ENCODE measurements at regions not wholly inside any gene's neighbourhood (a gene's known extent, or its start where the extent isn't known, plus 50 kb on each side); places are given as distances from the start of the nearest gene placed in this dataset.

GRCh38 chr4:110978761-110979160 lies 355.9 kb upstream of the PITX2 start:
- no peaks in the 10 kb centered on the region for H3K27me3 Mint-ChIP-seq (ENCODE audit: low read depth)
- no peaks in the 10 kb centered on the region for H3K36me3 Mint-ChIP-seq (ENCODE audit: low read depth)
- H3K4me1 Mint-ChIP-seq: peaks cover 15% of the 10 kb centered on the region
- H3K4me3 Mint-ChIP-seq: no peak overlapping the region
- H3K9me3 Mint-ChIP-seq: no peaks in the 10 kb centered on the region
- no peak overlapping the region for H3K27ac Mint-ChIP-seq
- TF ChIP-seq CTCF (IDR thresholded peaks at IDR 0.05; ENCODE audit: unreplicated experiment in 3 of 3): no peak

GRCh38 chr4:110982486-110982885 lies 359.6 kb upstream of the PITX2 start:
- H3K36me3 Mint-ChIP-seq (ENCODE audit: low read depth): no peaks in the 10 kb centered on the region
- no peak for TF ChIP-seq CTCF (IDR thresholded peaks at IDR 0.05; ENCODE audit: unreplicated experiment in 3 of 3)
- peaks cover 10% of the 10 kb centered on the region for H3K4me1 Mint-ChIP-seq
- H3K27me3 Mint-ChIP-seq (ENCODE audit: low read depth): no peaks in the 10 kb centered on the region
- no peak overlapping the region for H3K4me3 Mint-ChIP-seq
- H3K9me3 Mint-ChIP-seq: no peaks in the 10 kb centered on the region
- H3K27ac Mint-ChIP-seq: no peak overlapping the region

- Mint-ChIP-seq H3K4me3 (peak overlapping the region in 1 of 3 experiments; percentile 27), H3K9me3 (no peaks in the 10 kb centered on the region), H3K36me3 (ENCODE audit: low read depth) (no peaks in the 10 kb centered on the region), H3K4me1 (peaks cover 14% of the 10 kb centered on the region), H3K27ac (peak overlapping the region; percentile 19 to 46 (median 35)), H3K27me3 (ENCODE audit: low read depth) (no peaks in the 10 kb centered on the region)
- TF ChIP-seq CTCF (IDR thresholded peaks at IDR 0.05; ENCODE audit: unreplicated experiment in 3 of 3): no peak
Observed at GRCh38 chr4:110988722-110989121, 365.8 kb upstream of the PITX2 start.

GRCh38 chr4:110989125-110989524 lies 366.2 kb upstream of the PITX2 start:
- Mint-ChIP-seq H3K9me3 (no peaks in the 10 kb centered on the region), H3K27me3 (ENCODE audit: low read depth) (no peaks in the 10 kb centered on the region), H3K4me1 (peaks cover 18% of the 10 kb centered on the region), H3K4me3 (peak overlapping the region in 1 of 3 experiments; percentile 27), H3K36me3 (ENCODE audit: low read depth) (no peaks in the 10 kb centered on the region), H3K27ac (peak overlapping the region; percentile 19 to 46 (median 35))
- no peak for TF ChIP-seq CTCF (IDR thresholded peaks at IDR 0.05; ENCODE audit: unreplicated experiment in 3 of 3)

GRCh38 chr4:110994781-110995180 lies 371.9 kb upstream of the PITX2 start:
- no peak overlapping the region for H3K4me3 Mint-ChIP-seq
- no peaks in the 10 kb centered on the region for H3K27me3 Mint-ChIP-seq (ENCODE audit: low read depth)
- H3K27ac Mint-ChIP-seq: no peak overlapping the region
- peaks cover 11% of the 10 kb centered on the region for H3K4me1 Mint-ChIP-seq
- no peak for TF ChIP-seq CTCF (IDR thresholded peaks at IDR 0.05; ENCODE audit: unreplicated experiment in 3 of 3)
- H3K36me3 Mint-ChIP-seq (ENCODE audit: low read depth): no peaks in the 10 kb centered on the region
- H3K9me3 Mint-ChIP-seq: no peaks in the 10 kb centered on the region

GRCh38 chr4:110998320-110998719 lies 375.4 kb upstream of the PITX2 start:
- TF ChIP-seq CTCF (IDR thresholded peaks at IDR 0.05; ENCODE audit: unreplicated experiment in 3 of 3): no peak
- Mint-ChIP-seq H3K4me3 (no peak overlapping the region), H3K27me3 (ENCODE audit: low read depth) (no peaks in the 10 kb centered on the region), H3K36me3 (ENCODE audit: low read depth) (no peaks in the 10 kb centered on the region), H3K27ac (no peak overlapping the region), H3K4me1 (peaks cover 11% of the 10 kb centered on the region), H3K9me3 (no peaks in the 10 kb centered on the region)
